Naive B cell (primary cell): ENCODE measurements at regions not wholly inside any gene's neighbourhood (a gene's known extent, or its start where the extent isn't known, plus 50 kb on each side); places are given as distances from the start of the nearest gene placed in this dataset.
"Not testable (repeated sequence)": the region's sequence is repeated elsewhere in the genome, so short reads cannot be mapped to it uniquely, and the experiment has no call there.

ENCODE experiments used
- ATAC-seq, 2 donors: fragments of 150-1000 bp; cut with Tn5 transposase; 2 replicates each; pipeline ENCODE4 v1.10.0; 2021; ENCODE audit warnings: low read depth in 2 of 2, mild to moderate bottlenecking in 2 of 2, moderate library complexity in 2 of 2
- DNase-seq: peaks from one replicate; pipeline ENCODE4 v3.0.0; 2022
- H3K27ac Mint-ChIP-seq, 6 donors: one replicate each; pipeline ENCODE4 v1.8.0; 2020 to 2022; ENCODE audit warnings: mild to moderate bottlenecking in 6 of 6, mixed read lengths in 6 of 6, moderate library complexity in 5 of 6, inconsistent platforms in 2 of 6
- H3K27me3 Mint-ChIP-seq, 3 donors: one replicate each; pipeline ENCODE4 v1.8.0; 2021 to 2022; ENCODE audit warnings: mixed read lengths in 3 of 3, mild to moderate bottlenecking in 1 of 3
- H3K36me3 Mint-ChIP-seq, 2 donors: one replicate each; pipeline ENCODE4 v1.8.0; 2020 to 2022; ENCODE audit warnings: mixed read lengths in 2 of 2, inconsistent platforms in 1 of 2, mild to moderate bottlenecking in 1 of 2
- H3K4me1 Mint-ChIP-seq, 3 donors: one replicate each; pipeline ENCODE4 v1.8.0; 2020 to 2022; ENCODE audit warnings: mixed read lengths in 3 of 3, inconsistent platforms in 1 of 3, mild to moderate bottlenecking in 1 of 3, moderate library complexity in 1 of 3
- H3K4me3 Mint-ChIP-seq, 8 donors: one replicate each; pipeline ENCODE4 v1.8.0; 2020 to 2022; ENCODE audit warnings: mild to moderate bottlenecking in 8 of 8, mixed read lengths in 8 of 8, moderate library complexity in 8 of 8, inconsistent platforms in 2 of 8
- H3K9me3 Mint-ChIP-seq, 7 donors: one replicate each; pipeline ENCODE4 v1.8.0; 2020 to 2022; ENCODE audit warnings: mixed read lengths in 7 of 7, mild to moderate bottlenecking in 5 of 7, inconsistent platforms in 2 of 7, moderate library complexity in 1 of 7

- Mint-ChIP-seq H3K27ac (no peak overlapping the region), H3K27me3 (peaks cover 11 to 34% (median 18%) of the 10 kb centered on the region in 3 donors), H3K9me3 (peaks cover 0 to 11% (median 3%) of the 10 kb centered on the region in 7 donors), H3K4me1 (no peaks in the 10 kb centered on the region), H3K4me3 (no peak overlapping the region), H3K36me3 (no peaks in the 10 kb centered on the region)
- no peak for DNase-seq
- no peak for ATAC-seq
These were observed 157.9 kb downstream of the LNPK start for GRCh38 chr2:175844169-175844568.

- Mint-ChIP-seq H3K27ac (no peak overlapping the region), H3K36me3 (no peaks in the 10 kb centered on the region), H3K4me1 (no peaks in the 10 kb centered on the region), H3K27me3 (peaks cover 11 to 34% (median 18%) of the 10 kb centered on the region in 3 donors), H3K9me3 (peaks cover 0 to 11% (median 3%) of the 10 kb centered on the region in 7 donors), H3K4me3 (no peak overlapping the region)
- ATAC-seq (no peak), DNase-seq (no peak)
These were observed 158.4 kb downstream of the LNPK start for GRCh38 chr2:175843625-175844024.

- no peaks in the 10 kb centered on the region for H3K4me1 Mint-ChIP-seq
- ATAC-seq (no peak), DNase-seq (no peak)
- no peak overlapping the region for H3K27ac Mint-ChIP-seq
- H3K27me3 Mint-ChIP-seq = peaks cover 11 to 28% (median 14%) of the 10 kb centered on the region in 3 donors
- H3K36me3 Mint-ChIP-seq = no peaks in the 10 kb centered on the region
- H3K4me3 Mint-ChIP-seq = no peak overlapping the region
- peaks cover 0 to 9% (median 2%) of the 10 kb centered on the region in 7 donors for H3K9me3 Mint-ChIP-seq
These were observed 159.1 kb downstream of the LNPK start for GRCh38 chr2:175842996-175843395.

DNA sequence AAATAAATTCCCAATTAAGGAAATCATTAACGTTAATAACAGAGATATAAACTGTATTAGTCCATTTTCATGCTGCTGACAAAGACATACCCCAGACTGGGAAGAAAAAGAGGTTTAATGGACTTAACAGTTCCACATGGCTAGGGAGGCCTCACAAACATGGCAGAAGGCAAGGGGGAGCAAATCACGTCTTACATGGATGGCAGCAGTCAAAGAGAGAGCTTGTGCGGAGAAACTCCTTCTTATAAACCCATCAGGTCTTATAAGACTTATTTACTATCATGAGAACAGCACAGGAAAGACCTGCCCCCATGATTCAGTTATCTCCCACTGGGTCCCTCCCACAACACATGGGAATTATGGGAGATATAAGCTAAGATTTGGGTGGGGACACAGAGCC is 161.3 kb downstream of the LNPK start:
- peaks cover 8 to 14% (median 10%) of the 10 kb centered on the region in 3 donors for H3K27me3 Mint-ChIP-seq
- not testable (repeated sequence) for H3K36me3 Mint-ChIP-seq, H3K27ac Mint-ChIP-seq, H3K9me3 Mint-ChIP-seq, H3K4me1 Mint-ChIP-seq, DNase-seq, H3K4me3 Mint-ChIP-seq, ATAC-seq

DNA sequence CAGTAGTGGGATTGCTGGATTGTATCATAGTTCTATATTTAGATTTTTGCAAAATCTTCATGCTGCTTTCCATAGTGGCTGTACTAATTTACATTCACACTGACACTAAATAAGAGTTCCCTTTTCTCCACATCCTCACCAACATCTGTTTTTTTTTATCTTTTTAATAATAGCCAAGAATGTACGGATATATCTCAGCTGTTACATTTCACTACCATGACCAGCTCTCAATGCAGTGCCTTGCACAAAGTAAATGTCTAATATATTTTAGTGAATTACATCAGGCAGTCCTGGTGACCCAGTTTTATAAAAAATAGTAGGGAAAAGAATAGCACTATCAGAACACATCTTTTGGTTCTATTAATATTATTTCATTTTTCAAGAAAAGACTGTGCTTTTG is 161.8 kb downstream of the LNPK start:
- ATAC-seq (no peak), DNase-seq (no peak)
- Mint-ChIP-seq H3K4me3 (no peak overlapping the region), H3K36me3 (no peaks in the 10 kb centered on the region), H3K27me3 (peaks cover 6 to 9% (median 8%) of the 10 kb centered on the region in 3 donors), H3K27ac (no peak overlapping the region), H3K4me1 (no peaks in the 10 kb centered on the region), H3K9me3 (peaks cover 0 to 9% (median 2%) of the 10 kb centered on the region in 7 donors)

DNA sequence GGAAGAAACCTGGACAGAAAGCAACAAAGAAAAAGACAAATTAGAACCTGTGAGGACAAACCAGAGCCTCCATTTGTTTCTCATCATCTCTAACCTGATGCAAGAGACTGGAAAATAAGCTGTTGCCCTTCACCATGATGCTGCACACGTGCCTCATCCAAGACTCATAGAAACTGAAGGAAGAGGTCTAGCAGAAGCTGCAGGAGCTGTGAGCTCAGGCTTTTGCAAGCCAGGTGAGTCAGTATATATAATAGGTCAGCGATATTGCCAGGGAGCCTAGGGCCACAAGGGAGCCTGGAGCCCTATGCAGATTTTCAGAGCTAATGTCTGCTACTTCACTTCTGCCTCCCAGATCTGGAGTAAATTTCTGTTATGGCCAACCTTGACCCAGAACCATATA is 163.1 kb downstream of the LNPK start:
- Mint-ChIP-seq H3K27me3 (peaks cover 4 to 8% (median 4%) of the 10 kb centered on the region in 3 donors), H3K9me3 (peaks cover 0 to 6% (median 2%) of the 10 kb centered on the region in 7 donors), H3K4me1 (no peaks in the 10 kb centered on the region)

GRCh38 chr2:175837046-175837445 is 165.0 kb downstream of the LNPK start:
- Mint-ChIP-seq H3K9me3 (peaks cover 0 to 6% (median 2%) of the 10 kb centered on the region in 7 donors), H3K27ac (no peak overlapping the region), H3K4me1 (no peaks in the 10 kb centered on the region), H3K36me3 (no peaks in the 10 kb centered on the region), H3K4me3 (no peak overlapping the region), H3K27me3 (peaks cover 8 to 10% (median 9%) of the 10 kb centered on the region in 3 donors)
- DNase-seq (no peak), ATAC-seq (no peak)

More for the DNA sequence above, 163.1 kb downstream of the LNPK start:
- Mint-ChIP-seq H3K27ac (no peak overlapping the region), H3K36me3 (no peaks in the 10 kb centered on the region), H3K4me3 (no peak overlapping the region)
- ATAC-seq (no peak), DNase-seq (no peak)

DNA sequence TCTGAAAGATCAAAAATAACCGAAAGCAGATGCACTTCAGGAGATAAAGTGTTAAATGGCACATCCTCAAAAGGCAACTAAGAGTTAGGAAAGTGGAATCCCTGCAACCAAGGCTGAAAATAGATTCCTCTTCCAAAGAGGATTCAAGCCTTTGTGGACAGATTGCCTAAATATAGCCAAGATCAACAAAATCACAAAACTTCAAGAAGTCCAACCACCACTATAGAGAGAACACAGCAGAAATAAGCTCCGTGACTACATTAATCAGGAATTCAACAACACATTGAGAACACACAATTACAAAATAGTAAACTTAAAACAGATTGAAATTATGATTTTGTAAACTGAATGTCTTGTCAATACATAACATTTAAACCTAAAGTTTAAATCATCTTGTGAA is 165.7 kb downstream of the LNPK start:
- H3K27ac Mint-ChIP-seq = no peak overlapping the region
- peaks cover 8 to 10% (median 9%) of the 10 kb centered on the region in 3 donors for H3K27me3 Mint-ChIP-seq
- ATAC-seq (no peak), DNase-seq (no peak)
- no peak overlapping the region for H3K4me3 Mint-ChIP-seq
- H3K9me3 Mint-ChIP-seq = peaks cover 0 to 6% (median 2%) of the 10 kb centered on the region in 7 donors
- H3K4me1 Mint-ChIP-seq = no peaks in the 10 kb centered on the region
- no peaks in the 10 kb centered on the region for H3K36me3 Mint-ChIP-seq

DNA sequence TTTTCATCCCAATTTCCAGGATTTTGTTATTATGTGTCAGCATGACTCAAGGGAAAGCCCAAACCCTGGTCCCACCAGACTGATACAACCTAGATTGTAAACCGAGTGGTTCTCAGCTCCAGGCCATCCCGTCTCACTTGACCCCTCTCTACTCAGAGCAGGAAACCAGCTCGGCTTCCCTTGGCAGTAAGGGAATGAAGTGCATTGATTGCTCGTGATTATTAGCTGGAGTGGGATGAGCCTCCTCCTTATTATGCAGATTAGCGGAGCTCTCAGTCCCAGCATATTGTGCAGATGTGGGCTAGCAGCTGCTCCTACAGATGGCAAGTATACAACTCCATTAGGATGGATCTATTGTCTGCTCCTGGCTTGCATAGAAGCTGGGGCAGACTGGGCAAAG is 167.6 kb downstream of the LNPK start:
- no peak overlapping the region for H3K27ac Mint-ChIP-seq
- DNase-seq (no peak), ATAC-seq (no peak)
- no peak overlapping the region for H3K4me3 Mint-ChIP-seq
- H3K9me3 Mint-ChIP-seq = peaks cover 0 to 2% (median 0%) of the 10 kb centered on the region in 7 donors
- H3K27me3 Mint-ChIP-seq = peaks cover 1 to 19% (median 4%) of the 10 kb centered on the region in 3 donors
- H3K36me3 Mint-ChIP-seq = no peaks in the 10 kb centered on the region
- H3K4me1 Mint-ChIP-seq = no peaks in the 10 kb centered on the region

GRCh38 chr2:175832866-175833265 is 169.2 kb downstream of the LNPK start:
- no peak for DNase-seq
- peaks cover 0 to 3% (median 0%) of the 10 kb centered on the region in 7 donors for H3K9me3 Mint-ChIP-seq
- no peaks in the 10 kb centered on the region for H3K36me3 Mint-ChIP-seq
- H3K4me3 Mint-ChIP-seq = no peak overlapping the region
- no peak for ATAC-seq
- H3K27me3 Mint-ChIP-seq = peaks cover 0 to 24% (median 4%) of the 10 kb centered on the region in 3 donors
- no peaks in the 10 kb centered on the region for H3K4me1 Mint-ChIP-seq
- H3K27ac Mint-ChIP-seq = no peak overlapping the region

DNA sequence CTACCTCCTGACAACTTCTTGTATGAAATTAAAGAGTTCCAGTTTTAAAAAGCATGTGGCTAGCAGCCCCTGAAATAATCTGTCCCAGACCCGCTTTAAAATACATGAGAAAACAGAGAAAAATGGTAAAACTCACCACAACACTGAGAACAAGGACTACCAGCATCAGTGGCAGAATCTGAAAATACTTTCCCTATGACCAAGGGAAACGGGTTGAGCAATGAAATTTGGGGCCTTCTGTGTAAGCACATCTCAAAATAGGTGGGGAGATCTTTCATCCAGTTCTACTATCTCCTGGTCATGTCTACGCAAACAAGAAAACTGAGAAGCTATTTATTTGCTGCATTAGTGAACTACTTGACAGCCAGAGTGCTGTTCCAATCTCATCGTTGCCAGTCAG is 172.3 kb downstream of the LNPK start:
- no peak overlapping the region for H3K4me3 Mint-ChIP-seq
- H3K4me1 Mint-ChIP-seq = no peaks in the 10 kb centered on the region
- DNase-seq = no peak
- no peak overlapping the region for H3K27ac Mint-ChIP-seq
- H3K9me3 Mint-ChIP-seq = peaks cover 0 to 6% (median 0%) of the 10 kb centered on the region in 7 donors
- no peaks in the 10 kb centered on the region for H3K36me3 Mint-ChIP-seq
- ATAC-seq = no peak
- peaks cover 0 to 24% (median 6%) of the 10 kb centered on the region in 3 donors for H3K27me3 Mint-ChIP-seq

GRCh38 chr2:175827856-175828255 is 174.2 kb downstream of the LNPK start:
- Mint-ChIP-seq H3K9me3 (peaks cover 0 to 8% (median 2%) of the 10 kb centered on the region in 7 donors), H3K4me3 (no peak overlapping the region), H3K27ac (no peak overlapping the region), H3K36me3 (no peaks in the 10 kb centered on the region), H3K4me1 (no peaks in the 10 kb centered on the region), H3K27me3 (peaks cover 5 to 14% (median 5%) of the 10 kb centered on the region in 3 donors)
- ATAC-seq (no peak), DNase-seq (no peak)

DNA sequence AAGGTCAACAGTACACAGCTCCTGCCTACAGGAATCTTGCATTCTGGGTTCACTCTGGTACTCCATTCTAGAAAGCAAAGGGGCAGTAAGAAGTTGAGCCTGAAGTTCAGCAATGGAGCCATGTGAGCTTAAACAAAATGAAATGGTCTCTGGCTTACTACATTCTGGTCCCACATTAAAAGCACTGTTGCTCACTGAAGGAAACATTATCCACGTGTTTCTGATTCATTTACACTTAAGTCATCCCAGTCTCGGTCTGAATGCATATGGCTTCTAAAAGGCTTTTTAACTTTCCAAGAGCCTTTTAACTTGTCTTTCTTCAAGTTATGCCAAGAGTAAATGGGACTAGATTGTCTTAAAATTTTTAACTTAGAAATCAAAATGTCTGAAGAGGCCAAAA is 177.8 kb downstream of the LNPK start:
- Mint-ChIP-seq H3K36me3 (no peaks in the 10 kb centered on the region), H3K27me3 (peaks cover 2 to 19% (median 15%) of the 10 kb centered on the region in 3 donors), H3K27ac (no peak overlapping the region), H3K9me3 (peaks cover 0 to 11% (median 4%) of the 10 kb centered on the region in 7 donors), H3K4me3 (no peak overlapping the region), H3K4me1 (no peaks in the 10 kb centered on the region)
- no peak for DNase-seq
- no peak for ATAC-seq

DNA sequence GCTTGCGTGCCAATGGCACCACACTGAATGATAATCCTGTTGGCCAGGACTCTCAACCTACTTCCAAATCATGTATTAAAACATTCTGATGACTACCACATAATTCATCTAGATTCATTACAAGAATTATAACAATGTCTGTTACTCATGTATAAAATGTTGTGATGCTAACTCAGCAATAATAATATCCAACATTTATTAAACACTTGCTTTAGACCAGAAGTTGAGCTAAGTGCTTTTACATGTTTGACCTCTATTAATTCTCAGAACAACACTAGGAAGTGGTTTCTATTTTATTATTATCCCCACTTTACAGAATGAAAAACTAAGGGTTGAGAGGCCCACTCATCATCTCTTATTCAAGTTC is 178.4 kb downstream of the LNPK start:
- H3K36me3 Mint-ChIP-seq = no peaks in the 10 kb centered on the region
- H3K4me3 Mint-ChIP-seq = no peak overlapping the region
- H3K9me3 Mint-ChIP-seq = peaks cover 0 to 9% (median 4%) of the 10 kb centered on the region in 7 donors
- H3K4me1 Mint-ChIP-seq = no peaks in the 10 kb centered on the region
- DNase-seq (no peak), ATAC-seq (no peak)
- H3K27ac Mint-ChIP-seq = no peak overlapping the region
- peaks cover 0 to 19% (median 16%) of the 10 kb centered on the region in 3 donors for H3K27me3 Mint-ChIP-seq
